ENCODE measurements at regions not wholly inside any gene's neighbourhood (a gene's known extent, or its start where the extent isn't known, plus 50 kb on each side); places are given as distances from the start of the nearest gene placed in this dataset.

DNA sequence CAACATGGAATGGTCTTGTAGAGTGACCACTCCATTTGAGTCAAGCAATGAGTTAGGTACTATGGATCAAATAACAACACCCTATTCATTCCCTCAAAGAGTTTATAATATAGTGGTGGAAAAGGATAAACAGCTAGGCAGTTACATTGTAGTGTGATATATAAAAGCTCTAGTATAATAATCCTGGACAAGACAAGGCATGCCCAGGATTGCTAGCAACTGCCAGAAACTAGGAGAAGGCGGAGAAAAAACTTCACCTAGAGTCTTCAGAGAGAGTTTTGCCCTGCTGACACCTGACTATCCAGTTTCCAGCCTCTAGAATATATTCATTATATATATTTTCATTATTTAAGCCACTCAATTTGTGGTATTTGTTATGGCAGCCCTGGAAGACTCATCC, 530.6 kb downstream of the KLF12 start:
- no peak for DNase-seq

DNA sequence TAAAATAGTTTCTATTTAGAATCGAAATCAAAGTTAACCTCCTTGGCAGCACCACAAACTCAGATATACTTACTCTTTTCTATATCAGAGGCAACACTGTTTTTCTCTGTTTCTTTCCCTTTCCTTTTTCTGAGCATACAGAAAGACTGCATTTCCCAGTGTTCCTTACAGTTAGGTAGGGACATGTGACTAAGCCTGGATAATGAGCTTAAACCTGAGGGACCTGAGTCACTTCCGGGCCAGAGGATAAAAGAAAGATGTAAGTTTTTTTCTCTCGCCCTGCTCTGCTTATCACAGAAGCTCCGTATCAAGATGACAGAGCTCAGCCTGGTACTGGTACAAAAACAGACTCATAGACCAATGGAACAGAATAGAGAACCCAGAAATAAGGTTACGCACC, 531.9 kb downstream of the KLF12 start:
- DNase-seq, result no peak

DNA sequence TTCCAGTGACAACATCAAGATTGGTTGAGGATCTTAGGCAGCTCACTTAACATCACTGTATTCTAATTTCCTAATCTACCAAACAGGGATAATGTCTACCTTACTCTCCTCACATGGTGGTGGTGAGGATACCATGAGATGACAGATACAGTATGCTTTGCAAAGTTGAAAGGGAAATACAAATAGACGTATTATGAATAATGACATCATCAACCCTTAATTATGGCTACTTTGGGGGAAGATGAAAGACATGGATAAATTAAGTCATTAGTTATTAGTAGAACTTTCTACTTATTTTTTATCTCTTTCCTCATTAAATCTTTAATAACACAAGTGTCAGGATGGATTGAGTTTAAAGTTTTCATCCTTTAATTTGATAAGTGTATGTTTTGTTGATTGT, 532.5 kb downstream of the KLF12 start:
- no peak for DNase-seq

DNA sequence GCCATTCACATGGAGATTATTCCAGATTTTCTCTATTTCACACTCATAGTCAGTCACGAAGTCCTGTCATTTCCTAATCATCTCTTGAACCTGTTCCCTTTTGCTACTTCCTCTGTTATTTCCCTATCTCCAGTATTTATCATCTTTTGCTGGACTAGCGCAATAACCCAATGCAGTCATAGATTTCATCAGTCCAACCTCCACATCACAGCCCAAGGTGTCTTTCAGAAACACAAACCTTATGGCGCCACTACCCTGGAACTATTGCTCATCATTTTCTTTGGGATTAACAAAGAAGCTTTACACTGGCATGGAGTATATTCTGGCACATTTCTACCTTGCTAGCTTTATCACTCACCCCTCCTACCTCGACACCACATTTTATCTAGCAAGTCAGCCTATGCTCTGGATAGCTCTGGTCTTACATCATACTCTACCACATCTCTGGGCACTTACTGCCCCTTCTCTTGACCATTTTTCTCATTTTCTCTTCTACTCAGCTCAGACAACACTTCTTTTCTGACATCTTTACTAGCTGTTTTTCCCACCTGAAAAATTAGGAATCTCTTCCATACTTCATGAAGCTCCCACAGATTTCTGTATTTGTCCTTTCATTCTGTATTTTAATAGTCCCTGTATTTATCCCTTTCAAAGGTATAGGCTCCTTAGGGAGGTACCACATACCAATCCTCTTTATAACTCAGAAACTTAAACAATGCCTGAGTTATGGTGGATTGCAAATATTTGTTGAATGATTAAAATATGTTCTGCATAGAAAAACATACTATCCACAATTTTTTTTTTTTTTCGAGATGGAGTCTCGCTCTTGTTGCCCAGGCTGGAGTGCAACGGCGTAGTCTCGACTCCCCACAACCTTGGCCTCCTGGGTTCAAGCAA, 534.7 kb downstream of the KLF12 start:
- no peak for DNase-seq

DNA sequence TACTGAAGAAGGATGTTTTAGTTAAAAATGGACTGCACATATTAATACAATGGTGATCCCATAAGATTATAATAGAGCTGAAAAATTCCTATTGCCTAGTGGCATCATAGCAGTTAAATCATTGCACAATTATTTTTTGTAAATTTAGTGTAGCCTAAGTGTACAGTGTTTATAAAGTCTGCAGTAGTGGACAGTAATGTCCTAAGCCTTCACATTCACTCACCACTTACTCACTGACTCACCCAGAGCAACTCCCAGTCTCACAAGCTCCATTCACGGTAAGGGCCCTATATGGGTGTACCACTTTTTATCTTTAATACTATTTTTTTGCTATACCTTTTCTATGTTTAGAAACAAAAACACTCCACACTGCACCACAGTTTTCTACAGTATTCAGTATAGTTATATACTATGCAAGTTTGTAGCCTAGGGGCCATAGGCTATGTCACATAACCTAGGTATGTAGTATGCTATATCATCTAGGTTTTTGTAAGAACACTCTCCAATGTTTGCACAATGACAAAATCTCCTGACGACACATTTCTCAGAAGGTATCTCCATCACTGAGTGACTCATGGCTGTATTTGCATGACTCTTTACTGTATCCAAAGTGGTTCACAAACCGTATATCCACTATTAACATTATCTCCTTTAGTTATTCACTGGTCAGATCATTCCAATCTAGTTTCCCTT, 536.0 kb downstream of the KLF12 start:
- DNase-seq, result peak; percentile 26

DNA sequence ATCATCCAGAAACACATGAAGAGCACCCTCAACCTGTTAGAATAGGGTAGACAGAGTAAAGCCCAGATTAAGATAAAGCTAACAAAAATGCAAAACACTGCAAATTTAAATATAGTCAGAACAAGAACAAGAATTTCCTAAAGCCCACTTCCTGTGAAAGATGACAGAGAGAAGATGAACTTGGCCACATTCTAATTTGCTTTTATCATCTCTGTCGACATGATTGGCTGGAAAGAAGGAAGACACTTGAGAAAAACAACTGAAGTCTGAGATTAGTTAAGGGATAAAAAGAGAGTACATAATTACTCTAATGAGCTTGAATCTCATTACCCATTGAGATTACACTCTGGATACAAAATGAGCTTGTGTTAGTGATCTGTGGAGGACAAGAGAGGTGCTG, 537.6 kb downstream of the KLF5 start:
- no peak for DNase-seq

DNA sequence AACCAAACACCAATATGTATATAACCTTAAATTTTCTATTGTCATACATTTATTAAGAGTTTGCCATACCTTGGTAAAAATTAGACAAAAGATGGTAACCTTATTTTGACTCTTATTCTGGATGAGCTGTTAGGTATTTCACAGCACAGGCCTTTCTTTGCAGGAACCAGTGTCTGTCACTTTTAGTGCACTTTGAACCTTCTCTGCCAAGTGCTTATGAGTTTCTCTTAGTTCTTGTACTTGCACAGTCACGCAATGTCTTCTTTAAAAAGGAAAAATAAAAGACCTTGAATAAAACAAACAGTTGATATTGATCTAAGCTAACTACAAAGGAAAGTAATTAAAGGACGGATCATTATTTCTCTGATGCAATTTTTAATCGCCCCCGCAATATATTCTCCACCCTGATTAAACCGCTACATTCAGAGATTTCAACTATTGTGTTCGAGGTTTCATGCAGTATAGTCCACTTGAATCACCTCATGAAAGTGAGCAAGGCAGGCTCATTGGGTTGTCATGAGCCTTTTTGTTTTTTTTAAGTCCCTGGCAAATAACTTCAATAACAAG, 534.5 kb downstream of the KLF5 start:
- no peak for DNase-seq

DNA sequence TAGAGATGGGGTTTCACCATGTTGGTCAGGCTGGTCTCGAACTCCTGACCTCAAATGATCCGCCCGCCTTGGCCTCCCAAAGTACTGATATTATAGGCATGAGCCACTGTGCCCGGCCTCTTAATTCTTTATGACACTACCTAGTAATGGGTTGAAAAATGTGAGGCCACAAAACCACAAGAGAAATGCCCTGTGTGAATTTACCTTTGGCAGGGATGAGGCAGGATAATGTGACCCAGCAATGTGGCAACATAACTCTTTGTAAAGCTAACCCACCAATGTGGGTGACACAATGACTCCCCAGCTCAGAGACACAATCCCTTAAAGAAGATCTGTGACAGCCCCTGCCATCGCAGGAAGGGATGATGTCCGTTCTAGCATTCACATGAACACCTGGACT, 533.1 kb downstream of the KLF5 start:
- DNase-seq, result no peak

DNA sequence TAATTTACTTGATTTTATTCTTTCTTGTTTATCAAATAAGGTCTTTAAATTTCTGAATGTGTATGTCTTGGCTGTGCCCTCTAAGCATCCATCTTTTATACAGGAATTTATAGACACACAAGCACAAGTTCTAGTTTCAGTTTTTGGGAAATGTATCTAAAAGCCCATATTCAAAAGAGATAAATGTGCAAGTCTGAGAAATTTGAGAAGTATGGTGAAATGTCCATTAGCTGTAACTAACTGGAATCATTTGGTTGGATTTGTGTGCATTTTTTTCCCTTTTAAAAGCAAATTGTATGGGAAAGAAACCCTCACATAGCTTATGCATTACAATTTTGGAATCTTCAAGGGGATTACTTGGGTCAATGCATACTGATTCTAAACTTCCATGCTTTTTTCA, 532.0 kb downstream of the KLF5 start:
- DNase-seq, result no peak

DNA sequence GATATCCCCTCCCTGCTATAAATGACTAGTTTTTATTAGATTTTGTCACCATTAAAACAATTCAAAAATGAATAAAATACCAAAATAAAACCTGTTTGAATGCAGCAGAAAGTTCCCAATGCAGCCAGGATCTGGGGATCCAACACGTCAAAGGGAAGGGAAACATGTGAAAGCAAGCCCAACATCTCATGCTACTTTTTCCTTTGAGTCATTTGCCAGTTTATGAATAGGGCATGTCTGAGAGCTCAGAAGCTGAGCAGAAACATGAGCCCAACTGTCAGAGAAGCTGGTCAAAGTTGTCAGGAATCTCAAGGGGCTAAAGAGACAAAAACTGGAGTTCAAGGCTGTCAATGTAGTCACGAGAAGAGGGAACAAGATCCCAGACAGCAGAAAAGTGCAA, 526.4 kb downstream of the KLF5 start:
- DNase-seq, result no peak

DNA sequence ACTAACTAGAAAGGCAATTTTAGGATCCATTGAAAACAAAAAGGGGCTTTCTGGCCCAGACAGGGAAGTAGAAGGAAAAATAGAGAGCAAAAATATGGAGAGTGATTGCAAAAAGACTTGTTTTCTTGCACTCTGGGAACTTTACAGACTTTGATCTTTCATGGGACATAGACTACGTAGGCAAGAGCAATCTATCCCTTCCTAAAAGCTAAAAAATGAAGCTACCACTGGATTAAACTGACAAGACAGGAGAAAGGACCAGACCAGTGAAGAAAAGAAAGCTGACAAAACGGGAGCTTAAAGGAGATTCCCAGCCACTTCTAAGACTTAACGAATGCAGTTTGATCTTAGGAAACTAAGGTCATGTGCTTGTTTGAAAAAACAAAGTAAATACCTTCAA, 524.5 kb downstream of the KLF5 start:
- DNase-seq, result no peak

DNA sequence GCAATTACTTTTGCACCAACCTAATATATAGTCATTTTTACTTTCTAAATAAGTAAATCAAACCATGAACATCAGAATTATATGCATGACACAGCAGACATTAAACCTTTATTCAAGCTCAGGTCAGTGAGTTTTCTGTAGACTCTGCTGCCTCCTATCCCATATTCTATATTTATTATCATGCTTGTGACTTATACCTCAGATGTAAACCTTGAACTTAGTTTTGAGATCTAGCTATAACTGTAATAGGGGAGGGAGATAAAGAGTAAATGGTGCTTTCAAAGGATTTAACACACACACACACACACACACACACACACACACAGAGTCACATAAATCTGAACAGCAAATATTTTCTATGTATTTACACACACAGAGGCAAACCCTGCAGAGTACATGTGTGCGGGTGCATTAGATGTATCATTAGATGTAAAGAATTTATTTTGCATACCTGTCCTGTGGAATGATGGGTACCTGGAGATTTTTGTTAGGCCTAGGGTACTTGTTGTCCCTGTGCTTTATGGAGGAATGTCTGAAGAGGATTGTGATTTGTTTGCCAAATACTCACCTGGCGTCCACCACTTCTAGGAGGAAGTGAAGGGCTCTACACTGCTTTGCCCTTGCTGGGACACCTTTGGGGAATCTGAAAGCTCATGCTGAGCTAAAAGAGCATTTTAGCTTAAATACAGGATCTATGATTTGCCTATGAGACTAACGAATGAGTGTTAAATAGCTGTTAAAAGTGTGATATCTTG, 521.9 kb downstream of the KLF5 start:
- no peak for DNase-seq

DNA sequence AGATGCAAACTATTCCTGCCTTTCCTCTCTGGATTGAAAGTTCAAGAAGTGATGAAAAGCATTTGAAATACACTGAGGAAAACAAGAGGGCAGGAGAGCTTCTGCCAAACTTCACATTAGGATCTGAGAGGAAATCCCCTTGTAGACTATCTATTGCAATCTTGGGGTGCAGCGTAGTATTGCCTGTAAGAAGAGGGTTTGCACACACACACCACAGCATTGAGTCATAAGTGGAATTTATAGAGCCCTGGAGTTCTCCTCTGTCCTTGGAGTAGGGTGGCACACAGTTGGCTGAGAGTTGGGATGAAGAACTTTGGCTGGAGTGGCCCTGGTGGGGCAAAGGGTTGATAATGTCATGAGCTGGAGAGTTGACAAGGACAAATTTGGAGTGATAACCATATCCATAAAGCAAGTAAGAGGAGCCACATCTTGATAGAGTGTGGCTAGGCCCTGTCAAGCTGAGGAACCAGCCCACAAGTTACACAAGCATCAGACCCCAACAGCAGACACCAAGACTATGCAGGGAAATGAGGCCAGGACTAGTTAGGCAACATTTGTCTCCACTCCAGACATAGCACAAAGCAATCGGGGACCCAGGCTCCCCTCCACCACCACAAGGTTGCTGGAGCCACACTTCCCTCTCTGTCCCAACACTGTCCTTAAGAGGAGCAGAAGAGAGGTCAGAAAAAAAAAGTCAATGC, 520.9 kb downstream of the KLF5 start:
- DNase-seq, result no peak

DNA sequence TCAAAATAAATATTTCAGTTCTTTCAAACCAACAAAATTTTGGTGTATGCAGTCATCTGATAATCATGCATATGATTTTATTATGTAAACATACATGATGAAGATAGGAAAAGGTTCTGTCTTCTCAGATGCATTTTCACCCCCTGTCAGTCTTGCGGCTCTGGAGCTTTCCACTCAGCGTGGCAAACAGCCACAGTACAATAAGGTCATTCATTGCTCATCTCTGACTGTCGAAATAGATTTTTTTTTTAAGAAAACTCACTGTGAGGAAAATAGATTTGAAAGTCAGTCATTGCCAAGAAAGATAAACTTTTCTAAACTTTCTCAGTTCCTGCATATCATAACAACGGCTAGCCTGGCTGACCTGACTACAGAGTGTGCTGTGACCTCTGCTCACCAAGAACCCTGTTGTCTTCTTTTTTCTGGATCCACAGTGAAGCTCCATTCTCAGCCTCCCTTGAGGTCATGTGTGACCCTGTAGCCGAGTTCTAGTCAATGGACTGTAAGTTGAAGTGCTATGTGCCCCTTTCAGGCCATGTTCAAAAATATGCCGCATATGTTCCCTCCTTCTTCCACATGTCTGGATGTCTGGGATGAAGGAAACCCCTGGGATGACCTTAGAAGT, 519.6 kb downstream of the KLF5 start:
- peak; percentile 18 for DNase-seq

DNA sequence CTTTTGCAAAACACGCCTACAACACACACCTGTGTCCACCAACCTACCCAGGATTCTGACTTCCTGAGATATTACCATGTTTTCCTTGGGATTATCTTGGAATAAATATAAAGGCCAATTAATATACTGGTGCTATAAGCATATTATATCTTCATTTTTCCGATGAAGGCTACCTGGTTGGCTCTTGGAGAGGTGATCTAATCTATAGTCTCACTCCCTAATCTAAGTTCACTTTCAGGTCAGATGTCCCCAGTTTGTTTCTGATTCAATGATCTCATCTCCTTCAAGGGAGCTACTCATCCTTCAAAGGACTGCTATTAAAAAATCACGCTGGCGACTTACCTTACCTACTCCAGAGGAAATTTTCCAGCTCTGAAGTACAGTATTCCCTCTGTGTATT, 517.5 kb downstream of the KLF5 start:
- DNase-seq, result no peak

DNA sequence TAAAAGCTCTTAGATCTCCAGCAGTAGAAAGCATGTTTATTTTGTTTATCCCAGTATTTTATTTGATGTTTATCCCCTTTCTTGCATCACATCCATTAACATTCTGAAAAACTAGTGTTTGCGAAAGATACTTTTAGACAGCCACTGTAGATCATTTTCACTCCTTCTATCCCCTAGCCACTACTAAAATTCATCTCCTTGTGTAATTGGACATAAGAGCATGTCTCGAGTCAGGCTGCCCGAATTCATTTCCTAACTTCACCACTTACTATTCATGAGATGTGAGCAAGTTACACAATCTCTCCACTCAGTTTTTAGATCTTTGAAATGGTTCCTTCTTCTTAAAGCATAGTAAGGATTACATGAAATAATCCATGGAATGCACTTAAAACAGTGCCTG, 514.0 kb downstream of the KLF5 start:
- no peak for DNase-seq

DNA sequence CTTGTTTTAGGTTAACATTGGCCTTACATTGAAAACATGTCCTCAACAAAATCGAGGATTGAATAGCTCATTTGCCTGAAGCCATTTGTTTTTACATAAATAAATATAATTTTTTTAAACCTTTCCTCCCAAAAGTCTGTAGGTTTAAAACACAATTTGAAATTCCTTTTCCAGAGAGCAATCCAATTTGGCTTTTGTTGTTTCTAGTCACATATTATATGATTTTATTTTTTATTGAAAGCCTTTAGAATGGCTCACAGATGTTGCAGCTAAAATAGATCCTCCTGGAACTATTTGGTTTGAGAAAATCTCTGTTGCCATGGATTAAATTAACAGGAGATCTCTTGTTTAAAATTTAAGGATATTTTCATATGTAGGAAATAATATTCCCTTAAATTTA, 512.6 kb downstream of the KLF5 start:
- DNase-seq, result no peak

DNA sequence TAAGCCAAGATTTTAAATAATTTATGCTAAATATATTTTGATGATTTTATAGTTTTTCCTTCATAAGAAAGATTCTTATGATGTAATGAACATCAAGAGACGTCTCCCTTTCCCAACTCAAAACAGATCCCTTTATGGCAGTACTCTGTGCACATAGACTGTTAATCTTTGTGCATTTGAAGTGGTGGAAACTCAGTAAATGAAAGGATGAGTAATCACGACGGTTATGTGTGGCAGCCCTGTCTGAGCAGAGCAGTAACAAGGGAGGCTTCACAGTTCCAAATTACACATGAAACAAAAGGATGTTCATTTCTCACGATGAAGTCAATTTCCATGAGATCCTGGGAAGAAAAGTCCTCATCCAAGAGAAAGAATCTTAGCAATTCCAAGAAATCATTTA, 498.1 kb downstream of the KLF5 start:
- no peak for DNase-seq

DNA sequence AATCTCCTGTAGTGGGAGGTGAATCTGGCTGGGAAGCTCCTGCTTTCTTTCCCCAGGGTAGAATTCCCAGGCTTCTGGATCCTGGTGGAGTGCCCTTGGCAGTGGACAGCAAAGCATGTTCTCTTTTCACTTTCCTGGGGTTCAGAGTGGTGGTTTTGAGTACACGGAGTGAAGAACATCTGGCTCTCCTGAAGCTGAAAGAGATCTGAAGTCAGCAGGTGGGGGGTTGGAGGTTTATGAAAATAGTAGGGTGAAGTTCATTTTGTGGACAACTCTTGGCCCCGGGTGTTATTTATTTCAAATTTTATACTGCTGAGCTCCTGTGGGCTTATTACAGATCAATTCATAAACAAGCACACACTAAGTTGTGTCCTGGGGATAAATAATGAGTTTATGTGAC, 497.3 kb downstream of the KLF5 start:
- no peak for DNase-seq

DNA sequence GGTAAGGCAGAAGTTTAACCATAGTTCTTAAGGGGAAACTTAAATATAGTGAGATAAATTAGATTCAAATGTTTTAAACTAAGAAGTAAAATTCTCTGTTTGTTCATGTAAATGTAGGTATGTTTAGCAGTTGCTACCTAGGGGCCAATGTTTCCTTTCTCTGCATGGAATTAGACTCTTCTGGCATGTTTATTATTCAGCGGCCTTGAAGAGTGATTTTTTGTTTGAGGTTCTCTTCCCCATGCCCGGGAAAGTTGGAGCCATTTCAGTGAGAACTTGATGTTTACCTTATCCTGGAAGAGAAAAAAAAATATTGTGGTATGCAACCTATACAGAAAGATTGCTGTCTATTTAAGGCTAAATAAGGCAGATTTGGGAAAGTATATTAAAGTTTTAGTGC, 492.9 kb downstream of the KLF5 start:
- DNase-seq, result no peak

DNA sequence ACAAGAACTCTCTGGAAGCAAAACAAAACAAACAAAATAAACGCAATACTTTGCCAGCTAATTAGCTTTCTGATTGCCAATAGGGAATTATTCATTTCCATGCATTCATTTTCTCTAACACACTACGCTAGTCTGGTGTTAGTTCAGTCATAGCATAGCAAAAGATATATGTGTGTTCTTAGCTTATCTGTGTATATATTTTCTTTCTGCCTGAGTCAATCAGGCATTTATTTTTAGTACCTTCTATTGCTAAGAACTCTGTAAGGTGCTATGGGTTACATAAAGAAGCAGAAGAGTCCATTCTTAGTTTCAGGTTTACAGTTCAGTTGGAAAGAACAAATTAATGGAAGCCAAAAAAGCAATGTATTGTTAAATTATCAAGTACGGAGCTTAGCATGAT, 490.9 kb downstream of the KLF5 start:
- no peak for DNase-seq

DNA sequence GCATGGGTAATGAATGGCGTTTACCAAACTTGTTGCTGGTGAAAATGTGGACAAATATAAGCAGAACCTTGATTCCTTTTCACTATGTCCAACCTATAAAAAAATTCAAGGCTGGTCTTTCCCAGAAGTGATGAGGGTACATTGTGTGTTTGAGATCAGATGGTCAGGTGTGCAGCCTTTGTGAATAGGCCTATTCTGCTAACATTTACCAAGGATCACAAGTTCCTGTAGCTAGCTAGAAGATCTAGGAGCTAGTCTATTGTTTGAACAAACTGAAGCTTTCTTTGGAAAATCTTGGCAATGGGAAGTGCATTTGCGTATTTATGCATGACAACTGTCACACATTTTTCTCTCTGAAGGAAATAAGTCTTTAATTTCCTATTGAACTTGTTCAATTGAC, 489.6 kb downstream of the KLF5 start:
- no peak for DNase-seq
